ENCODE measurements at regions not wholly inside any gene's neighbourhood (a gene's known extent, or its start where the extent isn't known, plus 50 kb on each side); places are given as distances from the start of the nearest gene placed in this dataset.

DNA sequence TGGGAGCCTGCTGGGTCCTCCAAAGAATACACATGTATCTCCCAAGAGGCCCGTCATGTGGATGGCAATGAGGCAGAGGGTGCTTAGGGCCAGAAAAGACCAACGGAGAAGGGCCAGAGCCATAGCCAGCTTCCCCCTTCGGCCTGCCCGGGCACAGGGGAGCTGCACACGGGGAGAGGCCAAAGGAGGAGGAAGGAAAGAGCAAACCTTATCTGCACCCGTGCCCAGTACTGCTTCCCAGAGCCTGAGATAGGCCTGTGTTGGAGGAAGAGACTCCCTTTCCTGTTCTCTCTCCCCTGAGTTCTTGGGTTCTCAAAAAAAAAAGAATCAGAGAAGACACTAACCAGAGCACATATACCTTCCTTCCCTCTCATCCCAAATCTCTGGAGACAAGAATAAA is 250.3 kb downstream of the ANAPC1 start:
- Histone ChIP-seq H3K4me3 (ENCODE audit: low read depth in 2 of 2, low read length in 2 of 2) (no peak overlapping the region), H3K36me3 (ENCODE audit: control insufficient read depth, insufficient read depth, low read length) (no peaks in the 10 kb centered on the region), H3K27me3 (ENCODE audit: control insufficient read depth, insufficient read depth, low read length) (no peaks in the 10 kb centered on the region), H3K4me1 (ENCODE audit: control insufficient read depth, insufficient read depth, low read length) (no peaks in the 10 kb centered on the region), H3K27ac (ENCODE audit: low read length) (no peak overlapping the region), H3K9me3 (ENCODE audit: control insufficient read depth, insufficient read depth, low read depth, low read length) (peaks cover 4% of the 10 kb centered on the region; the same call in 1 of the 2 replicates)
- intact Hi-C loops (cut with micrococcal nuclease; ENCODE audit: unreplicated experiment) (no loop called here), in situ Hi-C loops (cut with HindIII; ENCODE audit: low pct_unique_long_range_greater_than_20kb, low sequenced_read_pairs) (no loop called here)
- CTCF ChIA-PET = no interaction called here
- DNase-seq (ENCODE audit: low read depth, low spot score) (no peak), ATAC-seq (no peak)
- BruUV-seq (replicated peaks) = no TSS peak
- POLR2A ChIA-PET = no interaction called here
- TF ChIP-seq SIN3A (IDR thresholded peaks at IDR 0.05; ENCODE audit: borderline replicate concordance, insufficient read depth, low read depth, low read length) = no peak
- TF ChIP-seq TCF7L2 (IDR thresholded peaks at IDR 0.05; ENCODE audit: low read depth, low read length) = no peak
- TF ChIP-seq POLR2AphosphoS5 (IDR thresholded peaks at IDR 0.05; ENCODE audit: low read depth, low read length) = no peak
- TF ChIP-seq, protein P1, sequence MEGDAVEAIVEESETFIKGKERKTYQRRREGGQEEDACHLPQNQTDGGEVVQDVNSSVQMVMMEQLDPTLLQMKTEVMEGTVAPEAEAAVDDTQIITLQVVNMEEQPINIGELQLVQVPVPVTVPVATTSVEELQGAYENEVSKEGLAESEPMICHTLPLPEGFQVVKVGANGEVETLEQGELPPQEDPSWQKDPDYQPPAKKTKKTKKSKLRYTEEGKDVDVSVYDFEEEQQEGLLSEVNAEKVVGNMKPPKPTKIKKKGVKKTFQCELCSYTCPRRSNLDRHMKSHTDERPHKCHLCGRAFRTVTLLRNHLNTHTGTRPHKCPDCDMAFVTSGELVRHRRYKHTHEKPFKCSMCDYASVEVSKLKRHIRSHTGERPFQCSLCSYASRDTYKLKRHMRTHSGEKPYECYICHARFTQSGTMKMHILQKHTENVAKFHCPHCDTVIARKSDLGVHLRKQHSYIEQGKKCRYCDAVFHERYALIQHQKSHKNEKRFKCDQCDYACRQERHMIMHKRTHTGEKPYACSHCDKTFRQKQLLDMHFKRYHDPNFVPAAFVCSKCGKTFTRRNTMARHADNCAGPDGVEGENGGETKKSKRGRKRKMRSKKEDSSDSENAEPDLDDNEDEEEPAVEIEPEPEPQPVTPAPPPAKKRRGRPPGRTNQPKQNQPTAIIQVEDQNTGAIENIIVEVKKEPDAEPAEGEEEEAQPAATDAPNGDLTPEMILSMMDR (IDR thresholded peaks at IDR 0.05) = no peak
- TF ChIP-seq, protein P2, sequence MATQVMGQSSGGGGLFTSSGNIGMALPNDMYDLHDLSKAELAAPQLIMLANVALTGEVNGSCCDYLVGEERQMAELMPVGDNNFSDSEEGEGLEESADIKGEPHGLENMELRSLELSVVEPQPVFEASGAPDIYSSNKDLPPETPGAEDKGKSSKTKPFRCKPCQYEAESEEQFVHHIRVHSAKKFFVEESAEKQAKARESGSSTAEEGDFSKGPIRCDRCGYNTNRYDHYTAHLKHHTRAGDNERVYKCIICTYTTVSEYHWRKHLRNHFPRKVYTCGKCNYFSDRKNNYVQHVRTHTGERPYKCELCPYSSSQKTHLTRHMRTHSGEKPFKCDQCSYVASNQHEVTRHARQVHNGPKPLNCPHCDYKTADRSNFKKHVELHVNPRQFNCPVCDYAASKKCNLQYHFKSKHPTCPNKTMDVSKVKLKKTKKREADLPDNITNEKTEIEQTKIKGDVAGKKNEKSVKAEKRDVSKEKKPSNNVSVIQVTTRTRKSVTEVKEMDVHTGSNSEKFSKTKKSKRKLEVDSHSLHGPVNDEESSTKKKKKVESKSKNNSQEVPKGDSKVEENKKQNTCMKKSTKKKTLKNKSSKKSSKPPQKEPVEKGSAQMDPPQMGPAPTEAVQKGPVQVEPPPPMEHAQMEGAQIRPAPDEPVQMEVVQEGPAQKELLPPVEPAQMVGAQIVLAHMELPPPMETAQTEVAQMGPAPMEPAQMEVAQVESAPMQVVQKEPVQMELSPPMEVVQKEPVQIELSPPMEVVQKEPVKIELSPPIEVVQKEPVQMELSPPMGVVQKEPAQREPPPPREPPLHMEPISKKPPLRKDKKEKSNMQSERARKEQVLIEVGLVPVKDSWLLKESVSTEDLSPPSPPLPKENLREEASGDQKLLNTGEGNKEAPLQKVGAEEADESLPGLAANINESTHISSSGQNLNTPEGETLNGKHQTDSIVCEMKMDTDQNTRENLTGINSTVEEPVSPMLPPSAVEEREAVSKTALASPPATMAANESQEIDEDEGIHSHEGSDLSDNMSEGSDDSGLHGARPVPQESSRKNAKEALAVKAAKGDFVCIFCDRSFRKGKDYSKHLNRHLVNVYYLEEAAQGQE (IDR thresholded peaks at IDR 0.05; ENCODE audit: insufficient read depth in 1 of 2, low read depth in 2 of 2, low read length in 1 of 2) = no peak

DNA sequence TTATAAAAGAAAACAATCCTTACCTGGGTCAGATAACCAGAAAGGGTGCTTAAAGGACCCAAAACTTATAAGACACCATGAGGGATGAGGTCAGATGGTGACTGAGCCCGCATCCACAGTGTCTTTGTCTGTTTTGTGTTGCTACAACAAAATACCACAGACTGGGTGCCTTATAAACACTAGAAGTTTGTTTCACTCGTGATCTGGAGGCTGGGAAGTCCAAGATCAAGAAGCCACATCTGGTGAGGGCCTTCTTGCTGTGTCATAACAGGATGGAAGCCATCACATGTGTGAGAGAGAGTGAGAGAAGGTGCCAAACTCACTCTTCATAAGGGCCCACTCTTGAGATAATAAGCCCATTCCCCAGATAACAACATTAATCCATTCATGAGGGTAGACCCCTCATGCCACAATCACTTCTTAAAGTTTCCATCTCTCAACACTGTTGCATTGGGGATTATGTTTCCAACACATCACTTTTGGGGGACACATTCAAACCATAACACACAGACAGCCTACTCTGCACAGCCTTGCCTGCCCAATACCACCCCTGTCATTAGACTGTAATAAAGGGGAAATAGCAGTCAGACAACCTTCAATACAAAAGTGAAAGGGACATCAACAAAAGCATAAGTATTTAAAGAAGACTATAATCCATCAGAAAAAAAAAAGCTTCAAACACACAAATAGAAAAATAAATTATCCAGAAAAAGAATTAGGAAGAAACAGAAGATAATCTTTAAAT is 249.8 kb downstream of the ANAPC1 start:
- Histone ChIP-seq H3K4me3 (ENCODE audit: low read depth in 2 of 2, low read length in 2 of 2) (no peak overlapping the region), H3K27ac (ENCODE audit: low read length) (no peak overlapping the region), H3K36me3 (ENCODE audit: control insufficient read depth, insufficient read depth, low read length) (no peaks in the 10 kb centered on the region), H3K27me3 (ENCODE audit: control insufficient read depth, insufficient read depth, low read length) (no peaks in the 10 kb centered on the region), H3K4me1 (ENCODE audit: control insufficient read depth, insufficient read depth, low read length) (no peaks in the 10 kb centered on the region), H3K9me3 (ENCODE audit: control insufficient read depth, insufficient read depth, low read depth, low read length) (no peaks in the 10 kb centered on the region; the same call in 1 of the 2 replicates)
- ATAC-seq (no peak), DNase-seq (ENCODE audit: low read depth, low spot score) (no peak)
- ChIA-PET CTCF (no interaction called here), POLR2A (no interaction called here)
- in situ Hi-C loops (cut with HindIII; ENCODE audit: low pct_unique_long_range_greater_than_20kb, low sequenced_read_pairs) = no loop called here
- TF ChIP-seq, protein P1 (IDR thresholded peaks at IDR 0.05) = no peak
- no peak for TF ChIP-seq POLR2AphosphoS5 (IDR thresholded peaks at IDR 0.05; ENCODE audit: low read depth, low read length)
- TF ChIP-seq SIN3A (IDR thresholded peaks at IDR 0.05; ENCODE audit: borderline replicate concordance, insufficient read depth, low read depth, low read length) = no peak
- BruUV-seq (replicated peaks) = no TSS peak
- intact Hi-C loops (cut with micrococcal nuclease; ENCODE audit: unreplicated experiment) = no loop called here
